HepG2 (cell line): ENCODE measurements at regions not wholly inside any gene's neighbourhood (a gene's known extent, or its start where the extent isn't known, plus 50 kb on each side); places are given as distances from the start of the nearest gene placed in this dataset.

Experiments used
- AFF4 ChIP-seq: sonication (generic); formaldehyde crosslinking; IDR thresholded peaks from 2 replicates; pipeline ENCODE4 v1.4.0; 2020; ENCODE audit warnings: missing genetic modification reagents
- GTF2F1 ChIP-seq: fragments of 150-350 bp; IDR thresholded peaks from 2 replicates; pipeline ENCODE4 v1.6.1; 2014; ENCODE audit warnings: low read length

DNA sequence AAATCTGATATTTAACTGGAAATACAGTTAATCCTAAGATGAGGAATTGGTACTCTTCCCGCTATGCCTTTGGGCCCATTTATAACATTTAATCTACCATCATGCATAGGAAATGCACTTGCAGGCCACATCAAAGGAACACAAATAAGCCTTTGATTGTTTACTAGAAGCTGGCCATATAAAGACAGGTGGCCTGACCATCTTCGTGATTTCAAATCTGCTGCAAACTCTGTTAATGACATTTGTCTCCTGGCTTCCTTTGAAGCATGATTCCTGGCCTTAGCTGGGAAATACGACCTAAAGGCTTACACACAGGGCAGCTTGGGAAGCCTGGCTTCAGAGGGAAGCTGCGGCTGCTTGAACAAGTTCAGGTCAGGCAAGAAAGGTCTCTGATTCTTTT is 552.1 kb downstream of the CDH26 start:
- TF ChIP-seq GTF2F1: no peak
- no peak for TF ChIP-seq AFF4
